ENCODE measurements at regions not wholly inside any gene's neighbourhood (a gene's known extent, or its start where the extent isn't known, plus 50 kb on each side); places are given as distances from the start of the nearest gene placed in this dataset.

DNA sequence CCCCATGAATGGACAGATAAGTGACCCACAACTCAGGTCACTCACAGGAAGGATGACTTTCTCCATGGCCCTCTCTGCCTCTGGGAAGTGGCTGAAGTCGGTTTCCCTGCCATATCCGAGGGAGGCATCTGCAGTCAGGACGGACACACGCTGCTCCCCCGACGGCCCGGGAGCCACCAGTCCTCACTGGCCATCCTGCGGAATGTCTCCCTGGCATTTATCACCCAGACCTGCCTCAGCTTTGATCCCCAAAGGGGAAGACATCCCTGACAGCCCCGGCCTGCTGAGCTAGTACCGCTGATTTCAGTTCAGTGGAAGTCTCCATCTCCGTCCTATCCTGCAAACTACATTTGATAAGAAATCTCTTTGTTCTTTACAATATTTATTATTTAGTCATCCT, 339.5 kb upstream of the MKI67 start:
- TF ChIP-seq, protein P1, sequence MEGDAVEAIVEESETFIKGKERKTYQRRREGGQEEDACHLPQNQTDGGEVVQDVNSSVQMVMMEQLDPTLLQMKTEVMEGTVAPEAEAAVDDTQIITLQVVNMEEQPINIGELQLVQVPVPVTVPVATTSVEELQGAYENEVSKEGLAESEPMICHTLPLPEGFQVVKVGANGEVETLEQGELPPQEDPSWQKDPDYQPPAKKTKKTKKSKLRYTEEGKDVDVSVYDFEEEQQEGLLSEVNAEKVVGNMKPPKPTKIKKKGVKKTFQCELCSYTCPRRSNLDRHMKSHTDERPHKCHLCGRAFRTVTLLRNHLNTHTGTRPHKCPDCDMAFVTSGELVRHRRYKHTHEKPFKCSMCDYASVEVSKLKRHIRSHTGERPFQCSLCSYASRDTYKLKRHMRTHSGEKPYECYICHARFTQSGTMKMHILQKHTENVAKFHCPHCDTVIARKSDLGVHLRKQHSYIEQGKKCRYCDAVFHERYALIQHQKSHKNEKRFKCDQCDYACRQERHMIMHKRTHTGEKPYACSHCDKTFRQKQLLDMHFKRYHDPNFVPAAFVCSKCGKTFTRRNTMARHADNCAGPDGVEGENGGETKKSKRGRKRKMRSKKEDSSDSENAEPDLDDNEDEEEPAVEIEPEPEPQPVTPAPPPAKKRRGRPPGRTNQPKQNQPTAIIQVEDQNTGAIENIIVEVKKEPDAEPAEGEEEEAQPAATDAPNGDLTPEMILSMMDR (IDR thresholded peaks at IDR 0.05): no peak
- TF ChIP-seq POLR2A (IDR thresholded peaks at IDR 0.05): no peak
